HG03442 (cell line): ENCODE measurements at regions not wholly inside any gene's neighbourhood (a gene's known extent, or its start where the extent isn't known, plus 50 kb on each side); places are given as distances from the start of the nearest gene placed in this dataset.
"Not testable (repeated sequence)": the region's sequence is repeated elsewhere in the genome, so short reads cannot be mapped to it uniquely, and the experiment has no call there.

Experiments used
- ATAC-seq: cut with Tn5 transposase; IDR thresholded peaks from one replicate; pipeline ENCODE4 v1.9.1; 2021; ENCODE audit warnings: mild to moderate bottlenecking, moderate library complexity; ENCODE audit not compliant: unreplicated experiment

DNA sequence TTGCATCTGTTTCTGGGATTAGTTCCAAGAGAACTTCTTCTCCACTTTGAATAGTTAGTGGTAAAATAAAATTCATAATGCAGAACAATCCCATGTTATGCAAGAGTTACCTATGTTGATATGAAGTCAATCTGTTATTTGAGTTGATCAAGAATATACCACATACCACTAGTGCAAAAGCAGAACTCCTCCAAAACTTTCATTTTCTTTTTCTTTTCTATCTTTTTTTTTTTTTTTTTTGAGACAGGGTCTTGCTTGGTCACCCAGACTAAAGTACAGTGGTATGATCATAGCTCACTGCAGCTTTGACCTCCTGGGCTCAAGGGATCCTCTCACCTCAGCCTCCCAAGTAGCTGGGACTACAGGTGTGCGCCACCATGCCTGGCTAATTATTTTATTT, 78.8 kb upstream of the UMPS start:
- not testable (repeated sequence) for ATAC-seq

DNA sequence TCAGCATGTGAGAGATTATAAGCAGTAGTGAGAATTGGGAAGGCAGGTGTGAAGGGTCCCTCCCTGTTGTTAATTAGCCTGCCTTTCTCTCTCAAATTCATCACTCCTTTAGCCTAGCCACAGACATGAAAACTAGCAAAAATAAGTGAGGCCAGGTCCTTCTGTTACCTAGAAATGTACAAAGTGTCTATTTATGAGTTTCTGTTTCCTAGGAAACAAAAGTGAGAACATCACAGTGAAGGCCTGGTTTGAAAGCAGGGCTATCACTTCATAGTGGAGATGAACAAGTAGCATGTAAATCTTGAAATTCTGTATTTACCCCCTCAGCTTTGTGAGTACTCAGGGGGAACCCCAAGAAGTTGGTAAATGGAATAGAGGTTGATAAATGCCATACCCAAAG, 78.2 kb upstream of the UMPS start:
- ATAC-seq: no peak

DNA sequence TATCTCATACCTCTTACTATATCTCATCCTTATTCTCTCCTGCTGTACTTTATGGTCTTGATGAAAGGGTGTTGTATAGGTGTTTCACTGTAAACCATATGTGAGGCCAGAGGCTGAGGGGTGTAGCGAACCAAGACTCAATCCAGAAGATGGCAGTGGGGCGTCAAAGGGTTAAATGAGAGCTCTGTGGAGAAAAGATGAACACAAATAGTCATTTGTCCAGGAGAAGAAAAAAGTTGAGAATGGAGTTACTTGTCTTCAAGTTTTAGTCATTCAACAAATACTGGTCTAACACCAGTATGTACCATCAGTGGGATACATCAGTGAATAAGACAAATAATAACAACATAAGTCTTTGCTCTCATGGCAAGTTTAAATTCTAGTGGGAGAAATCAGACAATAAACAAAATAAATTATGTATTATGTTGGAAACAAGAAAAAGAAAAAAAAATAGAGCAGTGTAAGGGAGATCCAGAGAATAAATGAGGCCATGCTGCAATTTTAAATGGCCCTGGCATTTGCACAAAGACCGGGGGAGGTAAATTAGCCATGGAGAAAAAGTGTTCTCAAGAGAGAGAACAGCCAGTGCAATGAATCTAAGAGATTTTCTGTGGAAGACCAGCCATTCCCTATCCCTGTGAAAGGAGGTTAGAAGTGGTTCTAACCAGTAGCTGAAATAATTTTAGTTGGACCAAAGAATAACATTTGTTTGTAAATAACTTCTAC, 77.0 kb upstream of the UMPS start:
- no peak for ATAC-seq

DNA sequence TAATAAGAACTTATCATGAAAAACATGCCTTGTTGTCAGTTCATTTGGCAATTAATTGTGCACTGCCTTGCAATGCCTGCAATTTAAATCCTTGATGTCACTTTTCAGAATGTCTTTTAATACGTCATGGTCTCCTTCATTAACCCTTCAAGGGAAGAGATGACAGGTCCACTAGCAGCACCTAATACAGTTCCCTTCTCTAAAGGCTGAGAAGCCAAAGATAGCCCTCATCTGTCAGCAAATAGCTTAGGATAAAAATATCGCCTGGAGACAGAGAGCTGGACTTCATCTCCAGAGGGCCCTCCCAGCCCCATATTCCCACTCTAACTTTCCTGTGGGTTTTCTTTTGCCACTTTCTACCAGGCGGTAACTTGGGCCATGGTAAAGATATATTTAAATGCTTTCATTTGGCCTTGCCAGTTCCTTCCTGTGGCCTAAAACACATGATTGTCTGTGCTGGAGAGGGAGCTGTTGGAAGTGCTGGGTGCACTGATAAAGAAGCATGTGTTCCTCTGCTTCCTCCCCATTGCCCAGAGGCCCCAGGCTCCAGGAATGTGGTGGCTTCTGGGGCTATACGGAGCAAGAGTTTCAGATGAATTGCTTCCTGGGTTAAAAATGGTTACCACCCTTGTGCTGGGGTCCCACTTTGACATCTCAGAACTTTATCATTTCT, 76.3 kb upstream of the UMPS start:
- ATAC-seq: no peak

DNA sequence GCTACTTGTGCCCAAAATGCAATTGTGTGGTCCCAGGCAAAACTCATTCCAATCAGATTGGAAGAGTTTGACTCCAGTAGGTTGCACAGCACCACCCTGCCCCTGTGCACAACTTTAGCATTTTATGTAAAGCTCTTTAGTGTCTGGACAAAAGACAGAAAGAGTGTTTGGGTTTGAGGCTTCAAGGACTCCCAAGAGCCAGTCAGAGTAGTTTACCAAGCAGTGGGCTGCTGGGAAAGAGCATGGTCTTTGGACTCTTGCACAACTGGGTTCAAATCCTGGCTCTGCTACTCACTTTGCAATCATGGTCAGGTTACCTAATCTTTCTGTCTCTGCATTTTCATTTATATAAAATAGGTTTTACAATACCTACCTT, 75.8 kb upstream of the UMPS start:
- ATAC-seq: no peak

DNA sequence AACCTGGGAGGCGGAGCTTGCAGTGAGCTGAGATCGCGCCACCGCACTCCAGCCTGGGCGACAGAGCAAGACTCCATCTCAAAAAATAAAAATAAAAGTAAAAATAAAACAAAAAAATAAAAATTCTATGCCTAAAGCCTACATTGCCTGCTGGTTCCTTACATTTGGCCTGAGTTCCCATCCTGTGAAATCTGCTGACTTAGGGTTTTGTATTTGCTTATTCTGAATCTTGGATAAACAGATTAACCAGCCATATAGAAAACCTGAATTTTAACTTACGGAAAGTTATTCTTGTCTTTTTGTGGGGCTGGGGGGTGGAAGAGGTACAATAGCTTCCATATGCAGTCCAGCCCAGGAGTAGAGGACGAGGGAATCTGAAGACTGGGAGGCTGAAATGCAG, 73.7 kb upstream of the UMPS start:
- ATAC-seq: no peak

DNA sequence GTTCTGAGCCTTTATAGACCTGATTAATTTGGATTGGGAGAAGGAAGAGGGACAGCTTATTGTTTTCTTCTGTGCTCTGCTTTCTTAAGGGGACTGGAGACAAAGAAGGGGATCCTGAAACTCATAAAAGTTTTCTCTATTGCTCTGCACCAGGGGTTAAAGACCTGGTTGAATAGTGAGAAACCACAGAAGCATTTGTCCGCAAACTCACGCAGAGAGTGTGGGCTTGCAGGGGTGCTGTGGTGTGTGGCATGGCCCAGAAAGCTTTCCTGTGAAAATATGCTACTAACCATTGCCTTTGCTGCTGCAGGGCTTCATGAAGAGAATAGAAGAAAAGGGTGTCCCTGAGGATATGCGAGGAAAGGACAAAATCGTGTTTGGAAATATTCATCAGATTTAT, 73.1 kb upstream of the UMPS start:
- ATAC-seq: no peak

DNA sequence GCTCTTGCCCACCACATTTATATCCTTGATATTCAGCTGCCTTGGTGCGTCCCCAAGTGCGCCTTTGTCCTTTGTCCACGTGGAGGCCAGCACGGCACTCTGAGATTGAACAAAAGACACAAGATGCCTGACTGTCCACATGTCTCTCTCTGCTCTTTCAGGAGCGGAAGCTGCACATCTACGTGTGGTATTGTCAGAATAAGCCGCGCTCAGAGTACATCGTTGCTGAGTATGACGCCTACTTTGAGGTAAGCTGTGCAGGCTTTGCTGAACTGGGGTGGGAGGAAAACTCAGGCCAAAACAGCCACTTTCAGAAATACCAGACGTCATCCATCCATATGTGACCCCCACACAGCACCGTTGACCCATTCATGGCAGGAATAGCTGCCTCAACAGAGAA, 72.0 kb upstream of the UMPS start:
- no peak for ATAC-seq

DNA sequence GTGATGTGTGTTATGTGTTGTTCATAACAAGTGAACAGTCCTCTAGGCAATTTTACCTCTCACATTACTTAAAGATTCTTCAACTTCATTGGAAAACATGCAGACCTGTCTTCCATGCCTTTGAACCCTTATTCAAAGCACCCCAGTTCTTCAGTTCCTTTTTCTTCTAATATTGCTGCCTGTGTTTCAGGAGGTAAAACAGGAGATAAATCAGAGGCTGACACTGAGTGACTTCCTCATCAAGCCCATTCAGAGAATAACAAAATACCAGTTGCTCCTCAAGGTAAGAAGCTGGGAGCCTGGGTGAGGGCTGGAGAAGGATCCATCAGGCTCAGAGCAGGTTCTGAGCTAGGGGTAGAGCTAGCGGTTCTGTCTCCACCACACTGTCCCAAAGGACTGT, 71.1 kb upstream of the UMPS start:
- ATAC-seq: no peak

DNA sequence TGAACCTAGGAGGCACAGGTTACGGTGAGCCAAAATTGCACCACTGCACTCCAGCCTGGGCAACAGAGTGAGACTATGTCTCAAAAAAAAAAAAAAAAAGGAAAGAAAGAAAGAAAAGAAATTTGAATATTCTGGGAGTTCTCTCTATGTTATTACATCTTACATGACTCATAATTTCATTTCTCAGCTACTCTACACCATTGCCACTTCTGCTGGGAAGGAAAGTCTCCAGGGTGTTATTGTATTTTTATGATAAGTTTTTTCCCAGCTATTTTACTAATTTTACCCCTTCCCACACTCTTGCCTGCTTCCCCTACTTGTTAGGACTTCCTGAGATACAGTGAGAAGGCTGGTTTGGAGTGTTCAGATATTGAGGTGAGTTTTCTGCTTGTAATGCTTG, 69.7 kb upstream of the UMPS start:
- no peak for ATAC-seq

DNA sequence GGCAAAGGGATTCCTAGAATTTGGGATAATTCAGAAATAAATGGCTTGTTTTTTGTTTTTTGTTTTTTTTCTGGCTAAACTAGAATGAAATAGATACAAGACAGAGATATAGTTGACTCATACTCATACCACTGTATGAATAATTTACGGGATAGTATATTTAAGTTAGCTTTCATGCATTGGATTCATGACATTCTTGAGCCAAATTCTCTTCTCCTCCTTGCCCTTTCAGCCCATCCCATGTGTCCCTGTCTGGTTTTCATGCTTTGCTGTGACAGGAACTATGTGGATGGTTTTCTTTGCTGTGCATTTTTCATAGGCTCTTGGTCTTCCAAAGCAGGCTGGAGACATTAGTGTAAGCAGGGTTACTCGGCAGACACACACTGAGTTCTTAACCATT, 66.6 kb upstream of the UMPS start:
- ATAC-seq: no peak

DNA sequence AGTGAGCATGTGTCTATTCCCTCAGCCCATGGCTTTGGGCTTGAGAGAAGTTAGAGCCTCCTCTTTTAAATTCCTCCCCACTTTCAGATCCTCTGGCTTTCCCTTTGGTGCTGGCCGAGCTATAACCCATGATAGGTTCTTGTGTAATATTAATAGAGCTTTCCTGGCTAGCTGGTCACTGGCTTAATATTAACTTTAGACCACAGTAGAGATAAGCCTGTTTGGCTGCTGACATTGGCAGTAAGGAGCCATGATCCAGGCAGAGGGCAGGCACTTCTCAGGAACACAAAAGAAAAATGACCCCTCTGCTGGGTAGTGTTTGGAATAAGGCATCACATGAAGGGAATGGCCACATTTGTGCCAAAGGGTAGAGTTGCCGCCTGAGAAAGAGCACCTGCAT, 65.4 kb upstream of the UMPS start:
- ATAC-seq: no peak

DNA sequence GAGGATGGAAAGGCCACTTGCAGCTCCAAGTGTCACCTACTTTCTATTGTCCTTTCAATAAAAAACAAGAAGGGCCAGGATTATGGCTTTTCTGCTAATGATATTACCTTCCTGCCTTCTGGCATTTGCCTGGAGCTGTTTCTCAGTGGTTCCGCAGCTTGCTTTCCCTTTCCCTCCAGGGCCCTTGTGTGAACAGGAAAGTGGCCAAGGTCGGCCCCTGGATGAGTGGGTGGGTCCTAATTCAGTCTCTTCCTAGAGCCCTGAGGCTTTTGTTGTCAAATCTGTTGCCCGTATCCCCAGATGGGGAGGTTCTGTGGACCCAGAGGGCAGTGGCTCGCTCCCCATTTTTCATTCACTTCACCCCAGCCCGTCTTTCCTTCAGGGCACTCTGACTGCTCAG, 64.2 kb upstream of the UMPS start:
- no peak for ATAC-seq

DNA sequence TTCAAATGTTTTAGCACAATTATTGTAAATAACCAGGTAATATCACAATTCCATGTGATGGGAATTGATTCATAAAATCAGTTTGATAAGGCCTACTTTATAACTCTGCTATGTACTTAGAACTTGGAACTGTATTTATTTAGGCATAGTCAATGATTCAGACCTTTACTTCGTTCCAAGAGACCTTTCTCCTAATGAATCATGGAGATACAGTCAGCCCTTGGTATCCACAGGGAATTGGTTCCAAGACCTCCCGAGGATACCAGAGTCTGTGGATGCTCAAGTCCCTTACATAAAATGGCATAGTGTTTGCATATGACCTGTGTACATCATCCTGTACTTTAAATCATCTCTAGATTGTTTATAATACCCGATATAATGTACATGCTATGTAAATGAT, 60.8 kb upstream of the UMPS start:
- no peak for ATAC-seq

DNA sequence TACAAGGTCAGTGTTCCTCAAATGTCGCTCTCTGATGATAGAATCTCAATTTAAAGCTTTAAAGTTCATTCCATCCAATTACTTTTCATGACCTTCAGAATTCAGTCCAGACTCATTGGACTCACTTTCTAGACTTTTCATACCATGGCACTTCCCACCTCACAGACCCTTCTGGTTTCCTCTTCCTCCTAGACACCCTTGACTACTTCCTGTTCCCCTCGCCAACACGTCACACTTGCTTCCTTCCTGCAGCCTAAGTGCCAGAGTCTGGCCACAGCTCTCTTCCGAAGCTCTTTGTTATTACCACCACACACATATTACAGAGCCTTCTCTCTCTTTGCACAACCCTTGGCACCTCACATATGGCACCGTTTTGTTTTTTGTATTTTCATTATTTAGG, 59.1 kb upstream of the UMPS start:
- ATAC-seq: no peak

DNA sequence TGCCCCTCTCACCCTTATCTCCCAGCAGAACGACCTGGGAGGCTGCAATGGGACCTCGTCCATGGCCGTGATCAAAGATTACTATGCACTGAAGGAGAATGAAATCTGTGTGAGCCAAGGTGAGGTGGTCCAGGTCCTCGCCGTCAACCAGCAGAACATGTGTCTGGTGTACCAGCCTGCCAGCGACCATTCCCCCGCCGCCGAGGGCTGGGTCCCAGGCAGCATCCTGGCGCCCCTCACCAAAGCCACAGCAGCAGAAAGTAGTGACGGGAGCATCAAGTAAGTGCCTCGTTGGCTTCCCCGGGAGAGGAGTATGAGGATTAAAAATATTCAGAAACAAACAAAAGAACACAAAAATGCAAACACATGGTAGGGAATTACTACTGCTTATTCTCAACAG, 55.9 kb upstream of the UMPS start:
- no peak for ATAC-seq

DNA sequence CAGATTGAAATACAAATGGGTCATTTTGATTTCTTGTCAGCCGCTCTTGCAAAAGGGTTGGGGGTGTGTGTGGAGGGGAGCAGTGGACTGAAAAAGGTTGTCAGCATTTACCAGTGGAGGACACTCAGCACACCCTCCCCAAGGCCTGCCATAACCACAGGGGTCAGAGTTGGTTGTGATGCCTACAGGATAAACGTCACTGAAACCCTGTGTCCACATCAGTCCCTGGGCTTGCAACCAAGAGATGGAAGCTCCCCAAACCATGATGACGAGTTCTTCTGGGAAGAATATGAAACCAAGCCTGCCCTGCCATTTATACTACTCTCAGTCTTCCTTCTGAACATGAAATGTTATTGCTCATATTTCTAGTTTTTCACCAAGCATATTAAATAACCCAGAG, 54.0 kb upstream of the UMPS start:
- ATAC-seq: no peak

DNA sequence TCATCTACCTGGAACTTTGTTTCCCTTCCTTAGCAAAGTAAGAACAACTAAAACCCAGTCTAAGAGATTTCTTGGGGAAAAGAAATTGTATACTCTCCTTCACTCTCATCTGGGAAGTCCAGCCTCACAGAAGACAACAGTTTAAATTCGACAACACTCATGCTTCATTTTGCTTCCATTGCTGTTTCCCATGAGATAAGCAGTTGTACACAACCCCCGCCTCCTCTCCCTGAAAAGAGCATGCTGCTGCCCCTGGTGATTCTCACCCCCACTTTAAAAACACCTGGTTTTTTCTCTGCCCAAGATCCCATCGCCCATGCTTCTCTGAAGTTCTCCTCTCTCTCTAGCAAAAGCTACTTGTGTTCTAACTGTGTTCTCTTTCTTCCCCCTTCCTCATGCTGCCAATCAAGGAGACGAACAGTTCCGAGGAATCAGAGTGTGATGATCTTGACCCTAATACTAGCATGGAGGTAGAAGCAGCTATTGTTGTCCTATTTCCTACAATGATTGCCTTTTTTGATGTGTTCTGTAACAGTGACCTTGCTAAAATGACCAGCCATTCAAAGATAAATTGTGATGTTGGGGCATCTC, 51.1 kb upstream of the UMPS start:
- ATAC-seq: no peak
